ENCODE measurements at regions not wholly inside any gene's neighbourhood (a gene's known extent, or its start where the extent isn't known, plus 50 kb on each side); places are given as distances from the start of the nearest gene placed in this dataset.

GRCh38 chr11:15885854-15886253, 470.5 kb downstream of the SOX6 start:
- H3K4me3 ChIP-seq (ENCODE audit: low read depth, low read length), result no peak overlapping the region
- no peak for DNase-seq (ENCODE audit: low read depth)
- TF ChIP-seq CTCF (IDR thresholded peaks at IDR 0.05; ENCODE audit: control insufficient read depth, extremely low read depth, insufficient read depth), result no peak

GRCh38 chr11:15886299-15886698, 470.0 kb downstream of the SOX6 start:
- no peak for TF ChIP-seq CTCF (IDR thresholded peaks at IDR 0.05; ENCODE audit: control insufficient read depth, extremely low read depth, insufficient read depth)
- H3K4me3 ChIP-seq (ENCODE audit: low read depth, low read length), result no peak overlapping the region
- DNase-seq (ENCODE audit: low read depth), result no peak

GRCh38 chr11:15886866-15887265, 469.5 kb downstream of the SOX6 start:
- H3K4me3 ChIP-seq (ENCODE audit: low read depth, low read length), result no peak overlapping the region
- DNase-seq (ENCODE audit: low read depth), result no peak
- TF ChIP-seq CTCF (IDR thresholded peaks at IDR 0.05; ENCODE audit: control insufficient read depth, extremely low read depth, insufficient read depth), result no peak

- no peak for DNase-seq (ENCODE audit: low read depth)
- no peak for TF ChIP-seq CTCF (IDR thresholded peaks at IDR 0.05; ENCODE audit: control insufficient read depth, extremely low read depth, insufficient read depth)
Observed at GRCh38 chr11:15888556-15889345, 467.6 kb downstream of the SOX6 start.

GRCh38 chr11:15889363-15890030, 466.8 kb downstream of the SOX6 start:
- DNase-seq (ENCODE audit: low read depth), result no peak
- H3K4me3 ChIP-seq (ENCODE audit: low read depth, low read length), result no peak overlapping the region
- no peak for TF ChIP-seq CTCF (IDR thresholded peaks at IDR 0.05; ENCODE audit: control insufficient read depth, extremely low read depth, insufficient read depth)

More at GRCh38 chr11:15888556-15889345, 467.6 kb downstream of the SOX6 start:
- no peak overlapping the region for H3K4me3 ChIP-seq (ENCODE audit: low read depth, low read length)

- DNase-seq (ENCODE audit: low read depth), result no peak
- TF ChIP-seq CTCF (IDR thresholded peaks at IDR 0.05; ENCODE audit: control insufficient read depth, extremely low read depth, insufficient read depth), result no peak
- H3K4me3 ChIP-seq (ENCODE audit: low read depth, low read length), result no peak overlapping the region
Observed at GRCh38 chr11:15890031-15890713, 466.2 kb downstream of the SOX6 start.
